ENCODE measurements at regions not wholly inside any gene's neighbourhood (a gene's known extent, or its start where the extent isn't known, plus 50 kb on each side); places are given as distances from the start of the nearest gene placed in this dataset.
"Not testable (repeated sequence)": the region's sequence is repeated elsewhere in the genome, so short reads cannot be mapped to it uniquely, and the experiment has no call there.

- no peak for DNase-seq (ENCODE audit: low read depth in 3 of 3)
Measured at GRCh38 chr3:33956776-33957175, 158.3 kb downstream of the PDCD6IP start.

- DNase-seq (ENCODE audit: low read depth in 3 of 3), result no peak
Measured at GRCh38 chr3:33957176-33957575, 158.7 kb downstream of the PDCD6IP start.

DNA sequence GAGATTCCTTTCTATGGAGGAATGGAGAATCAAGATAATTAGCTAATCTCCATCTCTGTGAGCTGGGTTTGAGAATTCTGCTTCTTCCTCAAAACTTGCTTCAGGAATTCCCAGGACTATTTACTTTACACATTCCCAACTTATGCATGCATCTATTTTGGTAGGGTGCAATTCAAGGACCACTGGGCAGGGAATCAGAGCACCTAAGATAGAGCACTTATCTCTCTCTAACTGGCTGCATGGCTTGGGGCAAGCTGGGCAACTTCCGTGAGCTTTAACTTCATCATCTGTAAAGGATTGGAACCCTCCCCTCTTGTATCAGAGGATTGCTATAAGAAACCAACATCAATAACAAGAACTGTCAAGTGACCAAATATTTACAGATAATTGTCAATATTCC lies 160.2 kb downstream of the PDCD6IP start:
- DNase-seq (ENCODE audit: low read depth in 3 of 3), result no peak

DNA sequence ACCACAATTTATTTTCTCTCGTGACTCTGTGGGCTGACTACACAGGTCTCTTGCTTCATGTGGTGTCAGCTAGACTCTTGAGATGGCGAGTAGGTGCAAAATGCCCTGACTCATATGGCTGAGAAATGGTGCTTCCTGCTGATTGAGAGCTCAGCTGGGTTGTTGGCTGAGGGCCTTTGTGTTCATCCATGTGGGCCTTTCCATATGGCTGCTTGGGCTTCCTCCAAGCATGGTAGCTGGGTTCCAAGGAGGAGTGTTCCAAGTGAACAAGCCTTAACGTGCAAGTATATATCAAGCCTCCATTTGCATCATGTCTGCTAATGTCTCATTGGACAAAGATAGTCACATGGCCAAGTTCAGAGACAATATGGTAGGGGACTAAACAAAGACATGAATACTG lies 164.0 kb downstream of the PDCD6IP start:
- DNase-seq (ENCODE audit: low read depth in 3 of 3), result no peak

- DNase-seq (ENCODE audit: low read depth in 3 of 3), result not testable (repeated sequence)
Measured at GRCh38 chr3:33970180-33970579, 171.8 kb downstream of the PDCD6IP start.

- no peak for DNase-seq (ENCODE audit: low read depth in 3 of 3)
Measured at GRCh38 chr3:33971055-33971454, 172.6 kb downstream of the PDCD6IP start.

DNA sequence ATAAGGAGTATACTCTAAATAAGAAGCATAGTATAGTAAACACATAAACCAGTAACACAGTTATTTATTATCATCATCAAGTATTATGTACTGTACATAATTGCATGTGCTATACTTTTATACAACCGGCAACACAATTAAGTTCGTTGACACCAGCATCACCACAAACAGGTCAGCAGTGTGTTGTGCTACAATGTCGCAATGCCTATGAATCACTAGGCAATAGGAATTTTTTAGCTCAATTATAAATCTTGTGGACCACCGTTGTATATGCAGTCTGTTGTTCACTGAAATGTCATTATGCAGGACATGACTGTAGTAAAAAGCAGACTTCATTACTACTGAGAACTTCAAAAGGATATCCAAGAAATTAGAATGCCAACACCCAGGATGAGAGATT lies 177.0 kb downstream of the PDCD6IP start:
- no peak for DNase-seq (ENCODE audit: low read depth in 3 of 3)

- DNase-seq (ENCODE audit: low read depth in 3 of 3), result no peak
Measured at GRCh38 chr3:33977227-33977626, 178.8 kb downstream of the PDCD6IP start.

DNA sequence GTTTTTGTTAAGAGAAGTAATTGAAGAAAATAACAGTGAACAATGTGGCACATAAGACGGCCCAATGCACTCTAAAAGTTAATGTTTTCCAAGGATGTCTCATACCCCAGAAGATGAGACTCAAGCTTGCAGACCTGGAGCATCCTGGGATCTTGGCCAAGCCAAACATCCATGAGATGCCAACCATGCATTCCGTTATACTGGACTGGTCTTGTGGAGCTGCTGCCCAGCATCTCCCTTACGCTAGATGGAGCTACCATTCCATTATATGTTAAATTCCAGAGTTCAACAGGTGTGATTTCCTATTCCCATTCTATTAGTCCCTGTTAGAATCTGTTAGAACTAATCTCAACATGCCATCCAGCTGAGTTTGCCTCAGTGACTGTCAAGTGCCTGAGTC lies 181.8 kb downstream of the PDCD6IP start:
- no peak for DNase-seq (ENCODE audit: low read depth in 3 of 3)

GRCh38 chr3:33982269-33982798 lies 183.9 kb downstream of the PDCD6IP start:
- no peak for DNase-seq (ENCODE audit: low read depth in 3 of 3)

- DNase-seq (ENCODE audit: low read depth in 3 of 3), result not testable (repeated sequence)
Measured at GRCh38 chr3:33982949-33983348, 184.5 kb downstream of the PDCD6IP start.

DNA sequence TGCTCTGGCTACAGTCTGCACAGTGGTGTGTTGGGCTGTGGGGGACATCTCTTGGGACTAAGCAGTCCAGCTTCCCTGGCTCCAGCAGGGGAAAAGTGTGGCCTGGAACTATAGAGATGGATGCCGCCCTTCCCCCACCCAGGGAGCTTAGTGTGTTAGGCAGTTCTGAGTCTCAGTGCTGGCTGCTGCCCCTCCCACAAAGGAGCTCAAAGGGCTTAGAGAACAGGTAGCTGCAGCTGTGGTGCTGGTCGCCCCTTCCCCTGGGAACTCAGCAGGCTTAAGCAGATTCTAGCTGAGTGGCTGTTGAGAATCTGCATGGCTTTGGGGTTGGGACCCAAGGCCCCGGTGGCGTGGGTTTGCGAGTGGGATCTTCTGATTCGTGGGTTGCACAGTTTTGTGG lies 190.8 kb downstream of the PDCD6IP start:
- DNase-seq (ENCODE audit: low read depth in 3 of 3), result no peak

GRCh38 chr3:33991673-33992072 lies 193.2 kb downstream of the PDCD6IP start:
- no peak for DNase-seq (ENCODE audit: low read depth in 3 of 3)

- no peak for DNase-seq (ENCODE audit: low read depth in 3 of 3)
Measured at GRCh38 chr3:33993631-33994030, 195.2 kb downstream of the PDCD6IP start.

DNA sequence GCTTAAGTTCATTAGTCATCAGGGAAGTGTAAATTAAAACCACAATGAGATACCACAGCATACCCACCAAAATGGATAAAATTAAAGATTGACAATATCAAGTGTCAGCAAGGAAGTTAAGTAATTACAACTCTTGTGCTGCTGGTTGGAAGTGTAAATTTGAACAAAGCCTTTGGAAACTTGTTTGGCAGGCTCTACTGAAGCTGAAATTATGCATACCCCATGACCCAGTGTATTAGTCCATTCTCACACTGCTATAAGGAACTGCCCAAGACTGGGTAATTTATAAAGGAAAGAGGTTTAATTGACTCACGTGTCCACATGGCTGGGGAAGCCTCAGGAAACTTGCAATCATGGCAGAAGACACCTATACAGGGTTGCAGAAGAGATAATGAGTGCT lies 196.1 kb downstream of the PDCD6IP start:
- no peak for DNase-seq (ENCODE audit: low read depth in 3 of 3)

DNA sequence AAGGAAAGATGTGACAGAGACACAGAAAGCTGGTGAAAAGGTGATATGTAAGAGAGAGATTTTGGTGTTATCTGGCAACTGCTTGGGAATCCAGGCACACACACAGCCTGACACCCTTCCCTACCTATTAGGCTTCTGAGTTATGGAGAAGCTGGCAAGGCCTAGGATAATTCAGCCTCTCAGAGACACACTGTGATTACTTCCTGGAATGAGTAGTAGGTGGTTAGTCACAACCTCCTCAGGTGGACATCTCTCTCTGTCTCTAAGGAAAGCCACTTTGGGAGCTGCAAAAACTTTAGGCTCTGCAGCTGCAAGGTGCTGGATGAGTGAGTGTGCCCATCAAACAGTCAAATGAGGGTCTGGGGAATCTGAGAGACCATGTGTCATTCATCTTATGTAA lies 201.9 kb downstream of the PDCD6IP start:
- no peak for DNase-seq (ENCODE audit: low read depth in 3 of 3)

- no peak for DNase-seq (ENCODE audit: low read depth in 3 of 3)
Measured at GRCh38 chr3:34001022-34001421, 202.6 kb downstream of the PDCD6IP start.

GRCh38 chr3:34001990-34002389 lies 203.6 kb downstream of the PDCD6IP start:
- no peak for DNase-seq (ENCODE audit: low read depth in 3 of 3)

- no peak for DNase-seq (ENCODE audit: low read depth in 3 of 3)
Measured at GRCh38 chr3:34002569-34003100, 204.2 kb downstream of the PDCD6IP start.

- no peak for DNase-seq (ENCODE audit: low read depth in 3 of 3)
Measured at GRCh38 chr3:34005886-34006285, 207.5 kb downstream of the PDCD6IP start.

GRCh38 chr3:34008191-34008590 lies 209.8 kb downstream of the PDCD6IP start:
- no peak for DNase-seq (ENCODE audit: low read depth in 3 of 3)

DNA sequence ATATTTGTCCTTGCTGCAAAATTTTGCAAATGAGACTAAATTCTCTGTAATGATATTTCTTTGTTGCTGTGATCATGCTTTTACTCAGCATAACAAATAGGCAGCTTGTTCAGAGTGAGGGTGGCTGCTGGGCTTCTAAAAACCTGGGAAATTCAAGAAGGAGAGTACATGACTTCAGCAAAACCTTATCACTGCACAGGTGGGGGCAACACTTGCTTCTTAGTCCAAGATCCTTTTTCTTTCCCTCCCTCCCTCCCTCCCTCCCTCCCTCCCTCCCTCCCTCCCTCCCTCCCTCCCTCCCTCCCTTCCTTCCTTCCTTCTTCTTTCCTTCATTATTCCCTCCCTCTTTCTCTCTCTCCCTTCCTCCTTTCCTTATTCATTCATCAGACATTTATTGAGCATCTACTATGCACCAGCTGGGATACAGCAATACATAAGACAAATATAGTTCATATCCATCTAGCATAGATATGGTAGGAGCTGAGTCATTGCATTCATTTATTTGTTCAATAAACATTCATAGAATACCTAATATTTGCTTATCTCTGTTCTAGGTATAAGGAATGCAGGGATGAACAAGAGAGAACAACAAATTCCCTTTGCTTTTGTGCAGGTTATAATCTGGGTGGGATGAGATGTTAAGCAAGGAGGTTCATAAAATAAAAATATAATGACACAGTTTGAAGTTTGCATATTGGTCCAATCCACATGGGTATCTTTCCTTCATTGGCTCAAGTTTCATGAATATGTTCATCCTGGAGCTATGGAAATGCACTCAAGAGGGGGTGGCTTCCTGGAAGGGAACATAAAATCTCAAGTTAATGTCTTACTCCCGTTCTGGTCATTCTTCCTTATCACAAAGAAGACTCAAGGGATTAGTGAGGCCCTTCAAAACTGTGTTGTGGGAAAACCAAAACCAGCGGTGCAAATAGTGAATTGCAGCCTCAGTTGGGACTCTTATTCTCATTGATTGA lies 210.7 kb downstream of the PDCD6IP start:
- DNase-seq (ENCODE audit: low read depth in 3 of 3), result no peak
